Pancreas (tissue), 10 donors: ENCODE measurements at regions not wholly inside any gene's neighbourhood (a gene's known extent, or its start where the extent isn't known, plus 50 kb on each side); places are given as distances from the start of the nearest gene placed in this dataset.

Experiments used
- ATAC-seq, 4 donors: fragments of 200-7000 bp; cut with Tn5 transposase; one replicate each; pipeline versions ENCODE4 v1.8.0 to v1.9.1; 2020; ENCODE audit warnings: mild to moderate bottlenecking in 4 of 4, moderate library complexity in 4 of 4
- DNase-seq, 6 donors: peaks; one replicate each; pipeline ENCODE4 v3.0.0-alpha.2; 2020
- FAIRE-seq: peaks from 2 replicates; lab custom pipeline; 2012; peaks lifted over from hg19 to GRCh38; lab: Jason Lieb, UNC
- H3K27ac ChIP-seq, 4 donors: fragments of 200-600 bp; sonication (generic); 1 replicate in 3 of 4; 2 replicates in 1 of 4; pipeline versions ENCODE4 v1.5.0 to v1.8.0; 2020
- H3K27me3 ChIP-seq, 4 donors: fragments of 200-600 bp; one replicate each; pipeline ENCODE4 v1.8.0; 2021
- H3K36me3 ChIP-seq, 3 donors: fragments of 200-600 bp; sonication (generic) in 1 of 3; one replicate each; pipeline versions ENCODE4 v1.5.0 to v1.8.0; 2020 to 2021
- H3K4me1 ChIP-seq, 3 donors: fragments of 200-600 bp; one replicate each; pipeline ENCODE4 v1.8.0; 2021
- H3K4me3 ChIP-seq, 4 donors: fragments of 200-600 bp; sonication (generic) in 2 of 4; one replicate each; pipeline versions ENCODE4 v1.5.0 to v1.8.0; 2020 to 2021
- H3K9me3 ChIP-seq, 4 donors: fragments of 200-600 bp; one replicate each; pipeline ENCODE4 v1.8.0; 2021
- WGBS, 2 donors: extraction: QIAGEN DNeasy Blood & Tissue Kit; methylation state at CpG; one replicate each; pipeline ENCODE4 v1.1.7; 2013; 5-methylcytosine and 5-hydroxymethylcytosine counted together
- intact Hi-C, 3 donors: fragments of 100-400 bp; cut with DNase I; formaldehyde crosslinking; loops; one replicate each; pipeline versions ENCODE4 v1.11.1 to v1.14.2; 2022
- TF ChIP-seq, protein P1 (sequence below), 4 donors: fragments of 200-600 bp; sonication (generic) in 3 of 4; IDR thresholded peaks; one replicate each; pipeline versions ENCODE4 v1.5.0 to v1.8.0; 2021; ENCODE audit warnings: antibody characterized with exemption in 4 of 4
- donor health status: healthy with polysubstance abuse.
- donor health status: DM: no; HTN: no; CAD: no; lungs with moderate emphysema.
- donor health status: DM: no; HTN: no; CAD: no.
- donor health status: control.
- donor health status: control.
- donor health status: Bipolar disorder and iron deficiency.
- donor health status: DM: yes; HTN: yes; CAD: no.
- donor health status: DM: no; HTN: no; CAD: no.
- donor health status: DM: no; HTN: no; CAD: no.
- donor health status: DM: yes; HTN: yes; CAD: no.

DNA sequence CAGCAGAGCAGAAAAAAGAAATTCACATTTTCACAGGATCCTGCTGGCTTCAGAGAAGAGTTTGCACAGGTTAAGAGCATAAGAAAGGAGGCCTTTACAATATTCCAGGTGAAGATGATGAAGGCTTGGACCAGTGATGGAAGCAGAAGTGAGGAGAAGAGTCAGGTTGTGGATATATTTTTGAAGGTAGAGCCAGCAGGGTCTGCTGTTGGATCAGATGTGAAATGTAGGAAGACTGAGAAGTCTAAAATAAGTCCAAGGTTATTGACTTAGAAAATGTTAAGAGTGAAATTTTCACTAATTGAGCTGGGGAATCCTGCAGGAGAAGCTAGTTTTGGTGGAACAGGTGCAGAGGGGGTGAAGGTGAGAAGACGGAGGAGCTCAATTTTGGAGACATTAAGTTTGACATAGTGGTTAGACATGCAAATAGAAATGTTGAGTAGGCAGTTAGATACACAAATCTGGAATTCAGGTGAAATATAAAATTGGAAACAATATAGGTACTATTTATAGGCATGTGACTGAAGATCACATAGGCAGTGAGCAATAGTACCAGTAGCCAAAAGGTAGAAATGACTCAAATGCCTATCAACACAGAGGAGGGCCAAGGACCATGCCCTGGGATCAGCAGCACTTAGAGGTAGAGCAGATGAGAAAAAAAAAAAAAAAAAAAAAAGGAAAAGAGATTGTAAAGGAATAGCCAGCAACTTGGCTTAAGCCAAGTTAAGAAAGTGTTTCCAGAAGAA lies 252.0 kb downstream of the AASDHPPT start:
- Histone ChIP-seq H3K36me3 (no peaks in the 10 kb centered on the region), H3K27ac (no peak overlapping the region), H3K4me3 (no peak overlapping the region), H3K27me3 (no peaks in the 10 kb centered on the region), H3K9me3 (no peaks in the 10 kb centered on the region), H3K4me1 (no peaks in the 10 kb centered on the region)
- intact Hi-C loops, result no loop called here
- 83 to 94% methylated on average over 1 of the region's 1 CpG for WGBS, 2 donors
- no peak for FAIRE-seq
- no peak for DNase-seq
- no peak for ATAC-seq
- TF ChIP-seq, protein P1, sequence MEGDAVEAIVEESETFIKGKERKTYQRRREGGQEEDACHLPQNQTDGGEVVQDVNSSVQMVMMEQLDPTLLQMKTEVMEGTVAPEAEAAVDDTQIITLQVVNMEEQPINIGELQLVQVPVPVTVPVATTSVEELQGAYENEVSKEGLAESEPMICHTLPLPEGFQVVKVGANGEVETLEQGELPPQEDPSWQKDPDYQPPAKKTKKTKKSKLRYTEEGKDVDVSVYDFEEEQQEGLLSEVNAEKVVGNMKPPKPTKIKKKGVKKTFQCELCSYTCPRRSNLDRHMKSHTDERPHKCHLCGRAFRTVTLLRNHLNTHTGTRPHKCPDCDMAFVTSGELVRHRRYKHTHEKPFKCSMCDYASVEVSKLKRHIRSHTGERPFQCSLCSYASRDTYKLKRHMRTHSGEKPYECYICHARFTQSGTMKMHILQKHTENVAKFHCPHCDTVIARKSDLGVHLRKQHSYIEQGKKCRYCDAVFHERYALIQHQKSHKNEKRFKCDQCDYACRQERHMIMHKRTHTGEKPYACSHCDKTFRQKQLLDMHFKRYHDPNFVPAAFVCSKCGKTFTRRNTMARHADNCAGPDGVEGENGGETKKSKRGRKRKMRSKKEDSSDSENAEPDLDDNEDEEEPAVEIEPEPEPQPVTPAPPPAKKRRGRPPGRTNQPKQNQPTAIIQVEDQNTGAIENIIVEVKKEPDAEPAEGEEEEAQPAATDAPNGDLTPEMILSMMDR (IDR thresholded peaks at IDR 0.05), result no peak

DNA sequence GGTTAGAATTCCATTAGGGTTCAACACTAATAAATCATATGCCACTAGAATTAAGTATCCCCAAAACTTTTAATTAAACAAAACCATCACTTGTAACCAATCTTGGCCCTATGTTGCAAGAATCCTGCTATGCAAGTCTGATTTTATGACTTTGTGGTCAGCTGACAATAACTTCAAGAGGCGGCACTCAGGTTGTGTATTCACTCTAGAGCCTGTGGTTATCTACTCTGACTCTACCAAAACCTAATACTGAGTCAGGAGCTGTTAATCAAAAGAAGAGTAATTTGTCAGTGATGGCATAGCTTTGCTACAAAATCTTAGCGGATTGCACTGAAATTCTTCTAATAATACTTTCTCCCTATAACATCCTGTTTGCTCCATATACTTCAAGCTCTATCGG lies 253.7 kb downstream of the AASDHPPT start:
- TF ChIP-seq, protein P1 (IDR thresholded peaks at IDR 0.05), result no peak
- 87 to 91% methylated on average over 3 of the region's 3 CpGs for WGBS, 2 donors
- FAIRE-seq, result no peak
- no peak for ATAC-seq
- Histone ChIP-seq H3K36me3 (no peaks in the 10 kb centered on the region), H3K4me1 (no peaks in the 10 kb centered on the region), H3K4me3 (no peak overlapping the region), H3K9me3 (no peaks in the 10 kb centered on the region), H3K27ac (no peak overlapping the region), H3K27me3 (no peaks in the 10 kb centered on the region)
- intact Hi-C loops, result no loop called here
- DNase-seq, result no peak

GRCh38 chr11:106333678-106334077 lies 256.2 kb downstream of the AASDHPPT start:
- WGBS, 2 donors, result 72 to 83% methylated on average over 2 of the region's 2 CpGs
- FAIRE-seq (no peak), DNase-seq (no peak), ATAC-seq (no peak)
- intact Hi-C loops, result no loop called here
- Histone ChIP-seq H3K9me3 (no peaks in the 10 kb centered on the region), H3K4me1 (no peaks in the 10 kb centered on the region), H3K4me3 (no peak overlapping the region), H3K27me3 (no peaks in the 10 kb centered on the region), H3K27ac (no peak overlapping the region), H3K36me3 (no peaks in the 10 kb centered on the region)
- TF ChIP-seq, protein P1 (IDR thresholded peaks at IDR 0.05), result no peak

GRCh38 chr11:106344394-106344793 lies 266.9 kb downstream of the AASDHPPT start:
- WGBS, 2 donors, result 47 to 56% methylated on average over 2 of the region's 2 CpGs
- intact Hi-C loops, result no loop called here
- Histone ChIP-seq H3K4me3 (no peak overlapping the region), H3K27ac (no peak overlapping the region), H3K27me3 (no peaks in the 10 kb centered on the region), H3K9me3 (no peaks in the 10 kb centered on the region), H3K4me1 (no peaks in the 10 kb centered on the region), H3K36me3 (no peaks in the 10 kb centered on the region)
- DNase-seq (no peak), ATAC-seq (peak in 1 of 4 donors; percentile 8), FAIRE-seq (no peak)
- TF ChIP-seq, protein P1 (IDR thresholded peaks at IDR 0.05), result no peak

- Histone ChIP-seq H3K4me3 (no peak overlapping the region), H3K36me3 (no peaks in the 10 kb centered on the region), H3K27ac (no peak overlapping the region), H3K9me3 (no peaks in the 10 kb centered on the region), H3K4me1 (no peaks in the 10 kb centered on the region), H3K27me3 (no peaks in the 10 kb centered on the region)
- DNase-seq (no peak), ATAC-seq (no peak), FAIRE-seq (no peak)
- 77 to 98% methylated on average over 1 of the region's 1 CpG for WGBS, 2 donors
- TF ChIP-seq, protein P1 (IDR thresholded peaks at IDR 0.05), result no peak
- intact Hi-C loops, result no loop called here
Measured at GRCh38 chr11:106344966-106345365, 267.5 kb downstream of the AASDHPPT start.
